Keratinocyte (primary cell): ENCODE measurements at regions not wholly inside any gene's neighbourhood (a gene's known extent, or its start where the extent isn't known, plus 50 kb on each side); places are given as distances from the start of the nearest gene placed in this dataset.

ENCODE experiments used
- DNase-seq: peaks from one replicate; pipeline ENCODE4 v3.0.0-alpha.2; 2011; ENCODE audit warnings: low read depth, missing footprints, low spot score
- FAIRE-seq: peaks from 2 replicates; lab custom pipeline; 2011; peaks lifted over from hg19 to GRCh38; lab: Jason Lieb, UNC
- H2AFZ ChIP-seq: 2 replicates; pipeline ENCODE4 v1.6.0; 2012; ENCODE audit warnings: low read length, control low read depth, inconsistent platforms; ENCODE audit not compliant: control insufficient read depth
- H3K27ac ChIP-seq: 2 replicates; pipeline ENCODE4 v1.5.1; 2011; ENCODE audit warnings: low read length; ENCODE audit not compliant: control insufficient read depth, insufficient read depth
- H3K27me3 ChIP-seq: 3 replicates; pipeline ENCODE4 v1.6.0; 2011; ENCODE audit warnings: low read length; ENCODE audit not compliant: control insufficient read depth, insufficient read depth; ENCODE audit errors: extremely low read depth
- H3K36me3 ChIP-seq, 2 experiments: 2 replicates in 1 of 2; 3 replicates in 1 of 2; pipeline ENCODE4 v1.5.1; 2011; ENCODE audit warnings: low read length in 2 of 2, mild to moderate bottlenecking in 1 of 2; ENCODE audit not compliant: control insufficient read depth in 2 of 2, insufficient read depth in 2 of 2; ENCODE audit errors: extremely low read depth in 1 of 2
- H3K4me1 ChIP-seq: 3 replicates; pipeline ENCODE4 v1.5.1; 2011; ENCODE audit warnings: low read length; ENCODE audit not compliant: control insufficient read depth, insufficient read depth; ENCODE audit errors: extremely low read depth
- H3K4me2 ChIP-seq: 3 replicates; pipeline ENCODE4 v1.6.0; 2011; ENCODE audit warnings: low read depth, low read length; ENCODE audit not compliant: control insufficient read depth, insufficient read depth; ENCODE audit errors: extremely low read depth
- H3K4me3 ChIP-seq, 3 experiments: fragments of 200-600 bp in 1 of 3; sonication (generic) in 1 of 3; 2 replicates in 2 of 3; 3 replicates in 1 of 3; pipeline ENCODE4 v1.5.1; 2011 to 2016; ENCODE audit warnings: low read length in 3 of 3, mild to moderate bottlenecking in 3 of 3, control low read depth in 2 of 3, inconsistent platforms in 1 of 3, low read depth in 1 of 3, mixed read lengths in 1 of 3, mixed run types in 1 of 3, moderate library complexity in 1 of 3; ENCODE audit not compliant: control insufficient read depth in 2 of 3, insufficient read depth in 2 of 3; ENCODE audit errors: extremely low read depth in 1 of 3
- H3K79me2 ChIP-seq: 2 replicates; pipeline ENCODE4 v1.6.0; 2012; ENCODE audit warnings: low read length; ENCODE audit not compliant: control insufficient read depth, insufficient read depth
- H3K9ac ChIP-seq: 3 replicates; pipeline ENCODE4 v1.6.0; 2011; ENCODE audit warnings: low read length; ENCODE audit not compliant: control insufficient read depth, insufficient read depth; ENCODE audit errors: extremely low read depth
- H3K9me1 ChIP-seq: 3 replicates; pipeline ENCODE4 v1.6.0; 2011; ENCODE audit warnings: low read length; ENCODE audit not compliant: control insufficient read depth, insufficient read depth; ENCODE audit errors: extremely low read depth
- H3K9me3 ChIP-seq: 2 replicates; pipeline ENCODE4 v1.5.1; 2012; ENCODE audit warnings: low read depth, low read length; ENCODE audit not compliant: control insufficient read depth
- H4K20me1 ChIP-seq: 3 replicates; pipeline ENCODE4 v1.6.0; 2011; ENCODE audit warnings: low read length; ENCODE audit not compliant: control insufficient read depth, insufficient read depth; ENCODE audit errors: extremely low read depth
- EZH2 ChIP-seq: IDR thresholded peaks from one replicate; pipeline ENCODE4 v1.6.1; 2012; ENCODE audit warnings: inconsistent platforms, mild to moderate bottlenecking, low read length, moderate library complexity
- dilution Hi-C: fragments of 300-500 bp; cut with MboI; formaldehyde crosslinking; loops from one replicate; pipeline ENCODE4 v1.7.0; 2020; ENCODE audit warnings: low sequenced_read_pairs; ENCODE audit not compliant: extremely low pct_ligation_motif_present
- TF ChIP-seq, protein P1 (sequence below), 3 experiments: IDR thresholded peaks in 1 of 3; conservative IDR thresholded peaks in 1 of 3; optimal IDR thresholded peaks in 1 of 3; 2 replicates in 2 of 3; 3 replicates in 1 of 3; pipeline versions ENCODE3 to v1.5.1; 2011; ENCODE audit warnings: low read length in 3 of 3, mild to moderate bottlenecking in 3 of 3, moderate library complexity in 2 of 3, control low read depth in 1 of 3, inconsistent platforms in 1 of 3; ENCODE audit not compliant: insufficient read depth in 2 of 3; ENCODE audit errors: extremely low read depth in 1 of 3

DNA sequence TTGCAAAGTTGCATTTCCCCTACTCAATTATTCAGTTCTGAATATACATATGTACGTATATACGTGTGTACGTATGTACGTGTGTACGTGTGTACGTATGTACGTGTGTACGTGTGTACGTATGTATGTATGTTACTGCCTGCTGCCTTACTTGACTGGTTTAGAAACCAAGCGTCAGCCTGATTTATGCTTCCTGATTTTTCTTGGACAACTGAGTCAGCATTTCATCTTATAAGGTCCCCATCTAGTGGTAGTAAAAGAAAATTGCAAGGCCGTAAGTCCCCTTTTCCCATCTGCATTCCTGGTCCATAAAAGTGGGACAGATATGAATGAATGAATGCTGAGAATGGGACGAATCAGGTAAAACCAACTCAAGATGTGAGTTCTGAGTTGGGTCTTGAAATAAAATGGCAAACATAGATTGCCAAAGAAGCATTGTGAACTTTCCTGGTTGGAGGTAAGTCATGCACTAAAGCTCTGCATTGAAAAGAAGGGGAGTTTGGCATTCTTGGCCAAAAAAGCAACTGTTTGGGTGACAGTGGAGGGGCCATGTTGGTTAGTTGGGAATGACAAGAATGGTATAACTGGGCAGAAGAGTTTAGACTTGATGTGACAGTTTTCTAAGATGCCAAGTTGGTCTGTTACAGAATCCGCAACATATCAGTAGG lies 76.4 kb upstream of the DNAH14 start:
- no peak overlapping the region for H2AFZ ChIP-seq

DNA sequence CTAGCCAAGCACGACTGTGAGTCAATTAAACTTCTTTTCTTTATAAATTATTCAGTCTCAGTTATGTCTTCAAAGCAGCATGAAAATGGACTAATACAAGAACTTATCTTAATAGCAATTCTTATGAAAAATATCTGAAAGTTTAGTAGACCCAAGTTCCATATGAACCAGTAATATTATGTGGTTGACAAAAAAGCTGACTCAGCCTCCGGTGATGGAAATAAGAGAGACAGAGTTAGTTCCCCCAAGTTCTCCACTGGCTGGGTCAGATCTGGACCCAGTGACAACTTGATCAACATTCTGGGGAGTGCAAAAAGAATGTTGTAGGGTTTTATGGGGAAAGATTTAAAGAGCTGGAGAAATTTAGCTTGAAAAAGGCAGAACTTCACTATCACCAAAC lies 72.5 kb upstream of the DNAH14 start:
- no peak overlapping the region for H3K4me3 ChIP-seq
- H4K20me1 ChIP-seq, result no peaks in the 10 kb centered on the region
- dilution Hi-C loops, result no loop called here
- no peaks in the 10 kb centered on the region for H3K79me2 ChIP-seq
- TF ChIP-seq, protein P1, sequence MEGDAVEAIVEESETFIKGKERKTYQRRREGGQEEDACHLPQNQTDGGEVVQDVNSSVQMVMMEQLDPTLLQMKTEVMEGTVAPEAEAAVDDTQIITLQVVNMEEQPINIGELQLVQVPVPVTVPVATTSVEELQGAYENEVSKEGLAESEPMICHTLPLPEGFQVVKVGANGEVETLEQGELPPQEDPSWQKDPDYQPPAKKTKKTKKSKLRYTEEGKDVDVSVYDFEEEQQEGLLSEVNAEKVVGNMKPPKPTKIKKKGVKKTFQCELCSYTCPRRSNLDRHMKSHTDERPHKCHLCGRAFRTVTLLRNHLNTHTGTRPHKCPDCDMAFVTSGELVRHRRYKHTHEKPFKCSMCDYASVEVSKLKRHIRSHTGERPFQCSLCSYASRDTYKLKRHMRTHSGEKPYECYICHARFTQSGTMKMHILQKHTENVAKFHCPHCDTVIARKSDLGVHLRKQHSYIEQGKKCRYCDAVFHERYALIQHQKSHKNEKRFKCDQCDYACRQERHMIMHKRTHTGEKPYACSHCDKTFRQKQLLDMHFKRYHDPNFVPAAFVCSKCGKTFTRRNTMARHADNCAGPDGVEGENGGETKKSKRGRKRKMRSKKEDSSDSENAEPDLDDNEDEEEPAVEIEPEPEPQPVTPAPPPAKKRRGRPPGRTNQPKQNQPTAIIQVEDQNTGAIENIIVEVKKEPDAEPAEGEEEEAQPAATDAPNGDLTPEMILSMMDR (optimal IDR thresholded peaks at IDR 0.05 in 1 of 3, IDR thresholded peaks at IDR 0.05 in 1 of 3, conservative IDR thresholded peaks at IDR 0.05 in 1 of 3; ENCODE audit: extremely low read depth in 1 of 3, insufficient read depth in 2 of 3, low read length in 3 of 3), result no peak
- TF ChIP-seq EZH2, result no peak
- no peak overlapping the region for H3K9ac ChIP-seq
- H3K9me1 ChIP-seq, result no peaks in the 10 kb centered on the region
- H3K4me2 ChIP-seq, result no peak overlapping the region
- DNase-seq (no peak), FAIRE-seq (no peak)
- no peaks in the 10 kb centered on the region for H3K9me3 ChIP-seq
- no peak overlapping the region for H3K27ac ChIP-seq
- H3K4me1 ChIP-seq, result no peaks in the 10 kb centered on the region
- H3K36me3 ChIP-seq, result no peaks in the 10 kb centered on the region
- H2AFZ ChIP-seq, result no peak overlapping the region
- H3K27me3 ChIP-seq, result no peaks in the 10 kb centered on the region

More for the DNA sequence above, 76.4 kb upstream of the DNAH14 start:
- dilution Hi-C loops, result no loop called here
- no peaks in the 10 kb centered on the region for H3K79me2 ChIP-seq
- TF ChIP-seq, protein P1 (optimal IDR thresholded peaks at IDR 0.05 in 1 of 3, IDR thresholded peaks at IDR 0.05 in 1 of 3, conservative IDR thresholded peaks at IDR 0.05 in 1 of 3; ENCODE audit: extremely low read depth in 1 of 3, insufficient read depth in 2 of 3, low read length in 3 of 3), result peak; percentile 30 to 78 (median 64)
- no peak for TF ChIP-seq EZH2
- FAIRE-seq (peak; percentile 39), DNase-seq (peak; percentile 30)
- H3K4me3 ChIP-seq, result no peak overlapping the region
- H3K4me2 ChIP-seq, result no peak overlapping the region
- H4K20me1 ChIP-seq, result no peaks in the 10 kb centered on the region
- H3K27me3 ChIP-seq, result no peaks in the 10 kb centered on the region
- H3K9me3 ChIP-seq, result no peaks in the 10 kb centered on the region
- no peak overlapping the region for H3K27ac ChIP-seq
- H3K36me3 ChIP-seq, result no peaks in the 10 kb centered on the region
- H3K9me1 ChIP-seq, result no peaks in the 10 kb centered on the region
- H3K4me1 ChIP-seq, result no peaks in the 10 kb centered on the region
- no peak overlapping the region for H3K9ac ChIP-seq
